ENCODE measurements at regions not wholly inside any gene's neighbourhood (a gene's known extent, or its start where the extent isn't known, plus 50 kb on each side); places are given as distances from the start of the nearest gene placed in this dataset.
"Not testable (repeated sequence)": the region's sequence is repeated elsewhere in the genome, so short reads cannot be mapped to it uniquely, and the experiment has no call there.

GRCh38 chr4:64766565-64766964, 357.3 kb upstream of the TECRL start:
- Histone ChIP-seq H3K27me3 (ENCODE audit: control insufficient read depth, insufficient read depth, low read length) (no peaks in the 10 kb centered on the region), H3K9me3 (ENCODE audit: control insufficient read depth, low read depth, low read length) (no peaks in the 10 kb centered on the region), H3K9ac (ENCODE audit: low read length) (no peak overlapping the region), H3K4me1 (ENCODE audit: control insufficient read depth, low read depth, low read length) (peaks cover 3% of the 10 kb centered on the region), H3K4me3 (ENCODE audit: low read length) (no peak overlapping the region), H3K27ac (ENCODE audit: low read length) (no peak overlapping the region), H3K36me3 (ENCODE audit: control insufficient read depth, low read depth, low read length) (no peaks in the 10 kb centered on the region)

GRCh38 chr4:64756016-64756415, 346.8 kb upstream of the TECRL start:
- H3K9ac ChIP-seq (ENCODE audit: low read length): no peak overlapping the region
- no peak overlapping the region for H3K27ac ChIP-seq (ENCODE audit: low read length)
- H3K36me3 ChIP-seq (ENCODE audit: control insufficient read depth, low read depth, low read length): no peaks in the 10 kb centered on the region
- no peaks in the 10 kb centered on the region for H3K4me1 ChIP-seq (ENCODE audit: control insufficient read depth, low read depth, low read length)
- peaks cover 13% of the 10 kb centered on the region for H3K9me3 ChIP-seq (ENCODE audit: control insufficient read depth, low read depth, low read length)
- H3K27me3 ChIP-seq (ENCODE audit: control insufficient read depth, insufficient read depth, low read length): no peaks in the 10 kb centered on the region
- no peak overlapping the region for H3K4me3 ChIP-seq (ENCODE audit: low read length)

- no peak overlapping the region for H3K4me3 ChIP-seq (ENCODE audit: low read length)
- H3K36me3 ChIP-seq (ENCODE audit: control insufficient read depth, low read depth, low read length): no peaks in the 10 kb centered on the region
- H3K4me1 ChIP-seq (ENCODE audit: control insufficient read depth, low read depth, low read length): no peaks in the 10 kb centered on the region
- H3K9me3 ChIP-seq (ENCODE audit: control insufficient read depth, low read depth, low read length): no peaks in the 10 kb centered on the region
- H3K27me3 ChIP-seq (ENCODE audit: control insufficient read depth, insufficient read depth, low read length): no peaks in the 10 kb centered on the region
- H3K9ac ChIP-seq (ENCODE audit: low read length): no peak overlapping the region
- no peak overlapping the region for H3K27ac ChIP-seq (ENCODE audit: low read length)
These were observed 338.9 kb upstream of the TECRL start for GRCh38 chr4:64747919-64748715.

GRCh38 chr4:64738240-64738639, 329.0 kb upstream of the TECRL start:
- Histone ChIP-seq H3K27me3 (ENCODE audit: control insufficient read depth, insufficient read depth, low read length) (no peaks in the 10 kb centered on the region), H3K4me1 (ENCODE audit: control insufficient read depth, low read depth, low read length) (peaks cover 40% of the 10 kb centered on the region), H3K36me3 (ENCODE audit: control insufficient read depth, low read depth, low read length) (no peaks in the 10 kb centered on the region), H3K4me3 (ENCODE audit: low read length) (no peak overlapping the region), H3K9me3 (ENCODE audit: control insufficient read depth, low read depth, low read length) (peaks cover 4% of the 10 kb centered on the region), H3K9ac (ENCODE audit: low read length) (peak overlapping the region; percentile 18), H3K27ac (ENCODE audit: low read length) (no peak overlapping the region)

GRCh38 chr4:64737854-64738138, 328.5 kb upstream of the TECRL start:
- Histone ChIP-seq H3K27ac (ENCODE audit: low read length) (peak overlapping the region; percentile 90), H3K9ac (ENCODE audit: low read length) (peak overlapping the region; percentile 18)

GRCh38 chr4:64737026-64737853, 328.0 kb upstream of the TECRL start:
- no peaks in the 10 kb centered on the region for H3K36me3 ChIP-seq (ENCODE audit: control insufficient read depth, low read depth, low read length)
- H3K27me3 ChIP-seq (ENCODE audit: control insufficient read depth, insufficient read depth, low read length): no peaks in the 10 kb centered on the region
- H3K27ac ChIP-seq (ENCODE audit: low read length): peak overlapping the region; percentile 90
- H3K9ac ChIP-seq (ENCODE audit: low read length): peak overlapping the region; percentile 32
- H3K4me1 ChIP-seq (ENCODE audit: control insufficient read depth, low read depth, low read length): peaks cover 40% of the 10 kb centered on the region
- peak overlapping the region; percentile 44 for H3K4me3 ChIP-seq (ENCODE audit: low read length)
- peaks cover 6% of the 10 kb centered on the region for H3K9me3 ChIP-seq (ENCODE audit: control insufficient read depth, low read depth, low read length)

More at GRCh38 chr4:64737854-64738138, 328.5 kb upstream of the TECRL start:
- H3K36me3 ChIP-seq (ENCODE audit: control insufficient read depth, low read depth, low read length); H3K27me3 ChIP-seq (ENCODE audit: control insufficient read depth, insufficient read depth, low read length); H3K9me3 ChIP-seq (ENCODE audit: control insufficient read depth, low read depth, low read length); H3K4me3 ChIP-seq (ENCODE audit: low read length): not testable (repeated sequence)
- H3K4me1 ChIP-seq (ENCODE audit: control insufficient read depth, low read depth, low read length): peaks cover 40% of the 10 kb centered on the region

- Histone ChIP-seq H3K27me3 (ENCODE audit: control insufficient read depth, insufficient read depth, low read length) (no peaks in the 10 kb centered on the region), H3K27ac (ENCODE audit: low read length) (peak overlapping the region; percentile 55), H3K9ac (ENCODE audit: low read length) (peak overlapping the region; percentile 63), H3K4me1 (ENCODE audit: control insufficient read depth, low read depth, low read length) (peaks cover 25% of the 10 kb centered on the region), H3K4me3 (ENCODE audit: low read length) (peak overlapping the region; percentile 6), H3K9me3 (ENCODE audit: control insufficient read depth, low read depth, low read length) (peaks cover 3% of the 10 kb centered on the region), H3K36me3 (ENCODE audit: control insufficient read depth, low read depth, low read length) (no peaks in the 10 kb centered on the region)
These were observed 320.3 kb upstream of the TECRL start for GRCh38 chr4:64729561-64729960.

- Histone ChIP-seq H3K4me1 (ENCODE audit: control insufficient read depth, low read depth, low read length) (peaks cover 23% of the 10 kb centered on the region), H3K36me3 (ENCODE audit: control insufficient read depth, low read depth, low read length) (no peaks in the 10 kb centered on the region), H3K9me3 (ENCODE audit: control insufficient read depth, low read depth, low read length) (peaks cover 3% of the 10 kb centered on the region), H3K9ac (ENCODE audit: low read length) (peak overlapping the region; percentile 63), H3K27ac (ENCODE audit: low read length) (peak overlapping the region; percentile 55), H3K27me3 (ENCODE audit: control insufficient read depth, insufficient read depth, low read length) (no peaks in the 10 kb centered on the region), H3K4me3 (ENCODE audit: low read length) (no peak overlapping the region)
These were observed 318.7 kb upstream of the TECRL start for GRCh38 chr4:64727960-64728359.

- H3K36me3 ChIP-seq (ENCODE audit: control insufficient read depth, low read depth, low read length); H3K27me3 ChIP-seq (ENCODE audit: control insufficient read depth, insufficient read depth, low read length); H3K4me3 ChIP-seq (ENCODE audit: low read length); H3K9me3 ChIP-seq (ENCODE audit: control insufficient read depth, low read depth, low read length): not testable (repeated sequence)
- Histone ChIP-seq H3K9ac (ENCODE audit: low read length) (peak overlapping the region; percentile 12), H3K4me1 (ENCODE audit: control insufficient read depth, low read depth, low read length) (peaks cover 23% of the 10 kb centered on the region), H3K27ac (ENCODE audit: low read length) (peak overlapping the region; percentile 55)
These were observed 318.1 kb upstream of the TECRL start for GRCh38 chr4:64727391-64727790.

GRCh38 chr4:64724689-64725088, 315.4 kb upstream of the TECRL start:
- H3K4me1 ChIP-seq (ENCODE audit: control insufficient read depth, low read depth, low read length): peaks cover 23% of the 10 kb centered on the region
- no peaks in the 10 kb centered on the region for H3K9me3 ChIP-seq (ENCODE audit: control insufficient read depth, low read depth, low read length)
- H3K4me3 ChIP-seq (ENCODE audit: low read length): no peak overlapping the region
- no peaks in the 10 kb centered on the region for H3K36me3 ChIP-seq (ENCODE audit: control insufficient read depth, low read depth, low read length)
- no peaks in the 10 kb centered on the region for H3K27me3 ChIP-seq (ENCODE audit: control insufficient read depth, insufficient read depth, low read length)
- H3K9ac ChIP-seq (ENCODE audit: low read length): no peak overlapping the region
- no peak overlapping the region for H3K27ac ChIP-seq (ENCODE audit: low read length)

GRCh38 chr4:64721106-64721505, 311.9 kb upstream of the TECRL start:
- Histone ChIP-seq H3K27me3 (ENCODE audit: control insufficient read depth, insufficient read depth, low read length) (no peaks in the 10 kb centered on the region), H3K9me3 (ENCODE audit: control insufficient read depth, low read depth, low read length) (peaks cover 3% of the 10 kb centered on the region), H3K9ac (ENCODE audit: low read length) (no peak overlapping the region), H3K36me3 (ENCODE audit: control insufficient read depth, low read depth, low read length) (no peaks in the 10 kb centered on the region), H3K4me3 (ENCODE audit: low read length) (no peak overlapping the region), H3K4me1 (ENCODE audit: control insufficient read depth, low read depth, low read length) (no peaks in the 10 kb centered on the region), H3K27ac (ENCODE audit: low read length) (no peak overlapping the region)

All from iPS-18a (cell line).